ENCODE measurements at regions not wholly inside any gene's neighbourhood (a gene's known extent, or its start where the extent isn't known, plus 50 kb on each side); places are given as distances from the start of the nearest gene placed in this dataset.

GRCh38 chrY:8377491-8377890 lies 959.8 kb upstream of the TSPY4 start:
- CTCF ChIA-PET, result no interaction called here

GRCh38 chrY:8379800-8380199 lies 957.5 kb upstream of the TSPY4 start:
- H3K79me2 ChIP-seq (ENCODE audit: control insufficient read depth, insufficient read depth, low read length), result no peaks in the 10 kb centered on the region
- TF ChIP-seq CTCF (IDR thresholded peaks at IDR 0.05) (no peak), EZH2 (IDR thresholded peaks at IDR 0.05; ENCODE audit: borderline replicate concordance, insufficient read depth, low read depth, low read length, poor library complexity, severe bottlenecking) (no peak)
- H3K36me3 ChIP-seq (replicated peaks in 1 of 2; ENCODE audit: control extremely low read depth in 1 of 2, control insufficient read depth in 1 of 2, extremely low read depth in 1 of 2, insufficient read depth in 2 of 2, low read length in 1 of 2), result no peaks in the 10 kb centered on the region
- POLR2A ChIA-PET, result no interaction called here
- no peak overlapping the region for H3K27ac Mint-ChIP-seq
- ATAC-seq (ENCODE audit: low read depth) (no peak), DNase-seq (no peak)
- no peak overlapping the region for H3K4me2 ChIP-seq (replicated peaks; ENCODE audit: low read depth, low read length, poor library complexity, severe bottlenecking)
- H3K27ac ChIP-seq (ENCODE audit: low read length in 2 of 2), result no peak overlapping the region
- no peak overlapping the region for H3K4me3 Mint-ChIP-seq
- WGBS (ENCODE audit: insufficient coverage), result no CpG with 5 or more reads among the region's 3 CpGs
- no peak overlapping the region for H3K9ac ChIP-seq (ENCODE audit: low read length)
- H3K9me3 ChIP-seq (ENCODE audit: control extremely low read depth in 1 of 3, control insufficient read depth in 2 of 3, insufficient read depth in 1 of 3, low read length in 2 of 3), result no peaks in the 10 kb centered on the region
- no peaks in the 10 kb centered on the region for H3K4me1 Mint-ChIP-seq
- H3K4me1 ChIP-seq (ENCODE audit: control insufficient read depth in 2 of 2, insufficient read depth in 2 of 2, low read length in 2 of 2), result no peaks in the 10 kb centered on the region
- no peaks in the 10 kb centered on the region for H3K27me3 ChIP-seq (replicated peaks in 1 of 4; ENCODE audit: control extremely low read depth in 1 of 4, control insufficient read depth in 3 of 4, insufficient read depth in 4 of 4, low read length in 3 of 4)
- no peak overlapping the region for H2AFZ ChIP-seq (ENCODE audit: insufficient read depth, low read depth, low read length, poor library complexity, severe bottlenecking)
- H3K4me3 ChIP-seq (ENCODE audit: control extremely low read depth in 1 of 5, extremely low read depth in 1 of 5, insufficient read depth in 1 of 5, low read depth in 2 of 5, low read length in 4 of 5), result no peak overlapping the region
- CTCF ChIA-PET, result no interaction called here
- no peaks in the 10 kb centered on the region for H3K27me3 Mint-ChIP-seq
- H4K20me1 ChIP-seq (ENCODE audit: control insufficient read depth, insufficient read depth, low read length, poor library complexity, severe bottlenecking), result no peaks in the 10 kb centered on the region
- no peaks in the 10 kb centered on the region for H3K9me3 Mint-ChIP-seq (ENCODE audit: insufficient read depth)
- intact Hi-C loops (cut with micrococcal nuclease), result no loop called here

More at GRCh38 chrY:8377491-8377890, 959.8 kb upstream of the TSPY4 start:
- Histone ChIP-seq H3K4me1 (ENCODE audit: control insufficient read depth in 2 of 2, insufficient read depth in 2 of 2, low read length in 2 of 2) (no peaks in the 10 kb centered on the region), H3K36me3 (replicated peaks in 1 of 2; ENCODE audit: control extremely low read depth in 1 of 2, control insufficient read depth in 1 of 2, extremely low read depth in 1 of 2, insufficient read depth in 2 of 2, low read length in 1 of 2) (no peaks in the 10 kb centered on the region), H3K4me3 (ENCODE audit: control extremely low read depth in 1 of 5, extremely low read depth in 1 of 5, insufficient read depth in 1 of 5, low read depth in 2 of 5, low read length in 4 of 5) (no peak overlapping the region), H3K9ac (ENCODE audit: low read length) (no peak overlapping the region), H3K27me3 (replicated peaks in 1 of 4; ENCODE audit: control extremely low read depth in 1 of 4, control insufficient read depth in 3 of 4, insufficient read depth in 4 of 4, low read length in 3 of 4) (no peaks in the 10 kb centered on the region), H4K20me1 (ENCODE audit: control insufficient read depth, insufficient read depth, low read length, poor library complexity, severe bottlenecking) (no peaks in the 10 kb centered on the region), H3K79me2 (ENCODE audit: control insufficient read depth, insufficient read depth, low read length) (no peaks in the 10 kb centered on the region), H3K27ac (ENCODE audit: low read length in 2 of 2) (no peak overlapping the region), H3K4me2 (replicated peaks; ENCODE audit: low read depth, low read length, poor library complexity, severe bottlenecking) (no peak overlapping the region), H3K9me3 (ENCODE audit: control extremely low read depth in 1 of 3, control insufficient read depth in 2 of 3, insufficient read depth in 1 of 3, low read length in 2 of 3) (no peaks in the 10 kb centered on the region), H2AFZ (ENCODE audit: insufficient read depth, low read depth, low read length, poor library complexity, severe bottlenecking) (no peak overlapping the region)
- no peaks in the 10 kb centered on the region for H3K4me1 Mint-ChIP-seq
- WGBS (ENCODE audit: insufficient coverage), result no CpG with 5 or more reads among the region's 3 CpGs
- no peak overlapping the region for H3K4me3 Mint-ChIP-seq
- H3K27ac Mint-ChIP-seq, result no peak overlapping the region
- intact Hi-C loops (cut with micrococcal nuclease), result no loop called here
- no peaks in the 10 kb centered on the region for H3K9me3 Mint-ChIP-seq (ENCODE audit: insufficient read depth)
- no peaks in the 10 kb centered on the region for H3K27me3 Mint-ChIP-seq
- ATAC-seq (ENCODE audit: low read depth) (no peak), DNase-seq (no peak)
- TF ChIP-seq EZH2 (IDR thresholded peaks at IDR 0.05; ENCODE audit: borderline replicate concordance, insufficient read depth, low read depth, low read length, poor library complexity, severe bottlenecking), result no peak
- no peak for TF ChIP-seq CTCF (IDR thresholded peaks at IDR 0.05)
- POLR2A ChIA-PET, result no interaction called here
